Body of pancreas (tissue), 4 donors: ENCODE measurements at regions not wholly inside any gene's neighbourhood (a gene's known extent, or its start where the extent isn't known, plus 50 kb on each side); places are given as distances from the start of the nearest gene placed in this dataset.

Source experiments
- POLR2A ChIP-seq, 3 donors: fragments of 450-650 bp; IDR thresholded peaks; one replicate each; pipeline ENCODE4 v1.6.1; 2016; ENCODE audit warnings: antibody characterized with exemption in 3 of 3, mild to moderate bottlenecking in 2 of 3
- TF ChIP-seq, protein P1 (sequence below), 7 experiments: fragments of 450-650 bp in 4 of 7; fragments of 200-600 bp in 3 of 7; sonication (generic) in 3 of 7; IDR thresholded peaks; one replicate each; pipeline ENCODE4 v1.5.1; 2016 to 2019; ENCODE audit warnings: antibody characterized with exemption in 7 of 7

DNA sequence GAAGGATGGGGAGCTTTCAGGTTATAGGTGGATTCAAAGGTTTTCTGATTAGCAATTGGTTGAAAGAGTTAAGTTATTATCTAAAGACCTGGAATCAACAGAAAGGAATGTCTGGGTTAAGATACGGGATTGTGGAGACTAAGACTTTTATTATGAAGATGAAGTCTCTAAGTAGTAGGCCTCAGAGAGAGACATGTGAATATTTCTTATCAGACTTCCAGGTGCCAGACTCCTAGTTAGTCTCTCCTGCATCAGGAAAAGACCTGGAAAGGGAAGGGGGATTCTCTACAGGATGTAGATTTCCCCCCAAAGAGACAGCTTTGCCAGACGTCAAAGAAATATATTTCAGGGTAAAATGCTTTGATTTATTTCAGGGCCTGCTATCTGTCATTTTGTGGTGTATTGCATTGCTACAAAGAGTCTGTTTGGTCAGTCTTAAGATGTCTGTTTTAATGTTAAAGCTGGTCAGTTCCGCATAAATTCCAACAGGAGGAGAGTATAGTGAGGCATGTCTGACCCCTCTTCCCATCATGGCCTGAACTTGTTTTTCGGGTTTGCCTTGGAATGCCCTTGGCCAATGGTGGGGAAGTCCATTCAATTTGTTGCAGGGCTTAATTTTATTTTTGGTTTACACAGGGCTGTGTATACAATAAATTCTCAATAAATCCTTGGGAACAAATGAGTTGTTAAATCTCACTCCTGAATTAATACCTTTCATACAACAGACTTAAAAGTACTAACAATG is 103.4 kb upstream of the RALGAPA2 start:
- TF ChIP-seq POLR2A (IDR thresholded peaks at IDR 0.05) = no peak
- TF ChIP-seq, protein P1, sequence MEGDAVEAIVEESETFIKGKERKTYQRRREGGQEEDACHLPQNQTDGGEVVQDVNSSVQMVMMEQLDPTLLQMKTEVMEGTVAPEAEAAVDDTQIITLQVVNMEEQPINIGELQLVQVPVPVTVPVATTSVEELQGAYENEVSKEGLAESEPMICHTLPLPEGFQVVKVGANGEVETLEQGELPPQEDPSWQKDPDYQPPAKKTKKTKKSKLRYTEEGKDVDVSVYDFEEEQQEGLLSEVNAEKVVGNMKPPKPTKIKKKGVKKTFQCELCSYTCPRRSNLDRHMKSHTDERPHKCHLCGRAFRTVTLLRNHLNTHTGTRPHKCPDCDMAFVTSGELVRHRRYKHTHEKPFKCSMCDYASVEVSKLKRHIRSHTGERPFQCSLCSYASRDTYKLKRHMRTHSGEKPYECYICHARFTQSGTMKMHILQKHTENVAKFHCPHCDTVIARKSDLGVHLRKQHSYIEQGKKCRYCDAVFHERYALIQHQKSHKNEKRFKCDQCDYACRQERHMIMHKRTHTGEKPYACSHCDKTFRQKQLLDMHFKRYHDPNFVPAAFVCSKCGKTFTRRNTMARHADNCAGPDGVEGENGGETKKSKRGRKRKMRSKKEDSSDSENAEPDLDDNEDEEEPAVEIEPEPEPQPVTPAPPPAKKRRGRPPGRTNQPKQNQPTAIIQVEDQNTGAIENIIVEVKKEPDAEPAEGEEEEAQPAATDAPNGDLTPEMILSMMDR (IDR thresholded peaks at IDR 0.05) = no peak
